ENCODE measurements at regions not wholly inside any gene's neighbourhood (a gene's known extent, or its start where the extent isn't known, plus 50 kb on each side); places are given as distances from the start of the nearest gene placed in this dataset.

DNA sequence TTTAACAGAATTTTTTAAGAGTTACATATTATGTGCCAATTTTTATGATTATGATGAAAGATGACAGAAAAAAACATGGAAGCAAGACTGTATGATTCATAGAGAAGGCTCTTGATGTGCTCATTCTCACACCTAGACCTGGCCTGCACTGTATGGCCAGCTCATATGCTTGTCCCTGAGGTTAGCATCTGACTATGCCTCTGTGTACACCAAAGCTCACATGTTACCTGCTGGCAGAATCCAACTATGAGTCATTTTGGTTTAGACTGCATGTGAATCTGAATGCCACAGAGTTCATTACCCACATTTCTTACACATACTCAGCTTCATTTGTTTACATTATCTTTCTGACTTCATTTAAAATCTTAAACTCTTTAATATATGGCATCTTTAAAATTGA is 139.0 kb downstream of the DSC3 start:
- H3K36me3 ChIP-seq = no peaks in the 10 kb centered on the region
- no peak overlapping the region for H3K27ac ChIP-seq (replicated peaks)
- no peaks in the 10 kb centered on the region for H3K4me1 ChIP-seq
- intact Hi-C loops (cut with micrococcal nuclease) = no loop called here
- H3K9me3 ChIP-seq (replicated peaks) = no peaks in the 10 kb centered on the region
- DNase-seq = no peak
- TF ChIP-seq, protein P1, sequence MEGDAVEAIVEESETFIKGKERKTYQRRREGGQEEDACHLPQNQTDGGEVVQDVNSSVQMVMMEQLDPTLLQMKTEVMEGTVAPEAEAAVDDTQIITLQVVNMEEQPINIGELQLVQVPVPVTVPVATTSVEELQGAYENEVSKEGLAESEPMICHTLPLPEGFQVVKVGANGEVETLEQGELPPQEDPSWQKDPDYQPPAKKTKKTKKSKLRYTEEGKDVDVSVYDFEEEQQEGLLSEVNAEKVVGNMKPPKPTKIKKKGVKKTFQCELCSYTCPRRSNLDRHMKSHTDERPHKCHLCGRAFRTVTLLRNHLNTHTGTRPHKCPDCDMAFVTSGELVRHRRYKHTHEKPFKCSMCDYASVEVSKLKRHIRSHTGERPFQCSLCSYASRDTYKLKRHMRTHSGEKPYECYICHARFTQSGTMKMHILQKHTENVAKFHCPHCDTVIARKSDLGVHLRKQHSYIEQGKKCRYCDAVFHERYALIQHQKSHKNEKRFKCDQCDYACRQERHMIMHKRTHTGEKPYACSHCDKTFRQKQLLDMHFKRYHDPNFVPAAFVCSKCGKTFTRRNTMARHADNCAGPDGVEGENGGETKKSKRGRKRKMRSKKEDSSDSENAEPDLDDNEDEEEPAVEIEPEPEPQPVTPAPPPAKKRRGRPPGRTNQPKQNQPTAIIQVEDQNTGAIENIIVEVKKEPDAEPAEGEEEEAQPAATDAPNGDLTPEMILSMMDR (IDR thresholded peaks at IDR 0.05; ENCODE audit: borderline replicate concordance) = no peak
- no peak overlapping the region for H3K4me3 ChIP-seq
- H3K27me3 ChIP-seq (ENCODE audit: low read depth) = no peaks in the 10 kb centered on the region

DNA sequence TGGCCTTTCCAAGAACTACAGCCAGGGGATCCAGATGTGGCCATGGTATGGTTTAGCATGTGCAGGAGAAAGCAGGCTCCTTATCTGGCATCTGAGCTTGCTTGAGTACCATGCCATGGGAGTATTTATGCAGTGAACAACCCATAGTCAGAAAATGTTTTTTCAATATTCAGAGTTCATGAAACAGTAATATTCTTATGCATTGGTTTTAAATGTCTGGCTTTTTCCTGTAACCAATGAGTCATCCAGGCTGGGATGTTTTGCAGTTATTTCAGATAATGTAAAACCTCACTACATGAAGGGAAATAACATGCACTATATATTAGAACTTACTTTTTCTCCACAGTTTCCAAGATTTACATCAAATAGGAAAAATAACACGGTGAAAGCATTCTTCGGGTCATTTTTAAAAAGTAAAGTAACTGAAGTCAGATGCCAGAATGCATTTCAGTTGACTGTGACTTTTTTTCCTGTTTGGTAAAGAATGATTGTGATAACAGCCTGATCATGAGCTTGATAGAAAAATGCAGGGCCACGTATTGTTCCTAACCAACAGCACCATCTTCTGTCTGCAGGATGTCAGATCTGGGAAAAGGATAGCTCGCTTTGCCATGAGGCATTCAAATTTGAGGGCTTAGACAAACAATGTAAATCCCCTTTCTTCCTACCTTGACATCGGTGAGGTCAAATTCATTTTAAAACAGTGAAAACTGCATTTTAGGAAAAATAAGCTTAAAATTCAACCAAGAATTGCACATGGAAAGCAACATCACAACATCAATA is 152.8 kb downstream of the DSC3 start:
- H3K27me3 ChIP-seq (ENCODE audit: low read depth) = no peaks in the 10 kb centered on the region
- no peaks in the 10 kb centered on the region for H3K36me3 ChIP-seq
- H3K4me1 ChIP-seq = no peaks in the 10 kb centered on the region
- intact Hi-C loops (cut with micrococcal nuclease) = no loop called here
- DNase-seq = no peak
- no peak overlapping the region for H3K4me3 ChIP-seq
- TF ChIP-seq, protein P1 (IDR thresholded peaks at IDR 0.05; ENCODE audit: borderline replicate concordance) = peak; percentile 58
- H3K27ac ChIP-seq (replicated peaks) = no peak overlapping the region
- no peaks in the 10 kb centered on the region for H3K9me3 ChIP-seq (replicated peaks)

DNA sequence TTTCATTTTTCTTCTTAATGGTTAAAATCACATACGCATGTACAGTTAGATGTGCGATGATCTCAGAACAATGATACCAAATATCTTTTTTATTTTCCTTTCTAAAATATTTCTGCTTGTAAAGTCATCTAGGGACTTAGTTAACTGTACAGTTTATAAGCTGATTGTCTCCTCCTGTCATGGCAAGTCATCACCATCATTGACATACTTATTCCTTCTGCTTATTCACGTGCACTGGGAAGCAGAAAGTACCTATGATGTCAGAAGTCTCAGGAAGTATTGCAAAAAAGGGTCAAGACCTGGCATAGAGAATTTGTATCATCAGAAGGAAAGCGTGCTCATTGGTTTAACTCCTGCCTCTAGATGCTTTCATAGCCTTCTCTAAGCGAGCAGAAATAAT is 154.2 kb downstream of the DSC3 start:
- DNase-seq = no peak
- Histone ChIP-seq H3K4me3 (no peak overlapping the region), H3K36me3 (no peaks in the 10 kb centered on the region), H3K27ac (replicated peaks) (no peak overlapping the region), H3K4me1 (no peaks in the 10 kb centered on the region), H3K9me3 (replicated peaks) (no peaks in the 10 kb centered on the region), H3K27me3 (ENCODE audit: low read depth) (no peaks in the 10 kb centered on the region)
- TF ChIP-seq, protein P1 (IDR thresholded peaks at IDR 0.05; ENCODE audit: borderline replicate concordance) = no peak
- intact Hi-C loops (cut with micrococcal nuclease) = no loop called here

- Histone ChIP-seq H3K27me3 (ENCODE audit: low read depth) (no peaks in the 10 kb centered on the region), H3K27ac (replicated peaks) (no peak overlapping the region), H3K4me1 (no peaks in the 10 kb centered on the region), H3K4me3 (no peak overlapping the region), H3K36me3 (no peaks in the 10 kb centered on the region), H3K9me3 (replicated peaks) (no peaks in the 10 kb centered on the region)
- no peak for DNase-seq
- intact Hi-C loops (cut with micrococcal nuclease) = no loop called here
- TF ChIP-seq, protein P1 (IDR thresholded peaks at IDR 0.05; ENCODE audit: borderline replicate concordance) = no peak
Observed at GRCh38 chr18:30886998-30887397, 155.5 kb downstream of the DSC3 start.

GRCh38 chr18:30870466-30870865 is 172.1 kb downstream of the DSC3 start:
- Histone ChIP-seq H3K9me3 (replicated peaks) (peaks cover 3% of the 10 kb centered on the region), H3K4me3 (no peak overlapping the region), H3K27ac (replicated peaks) (peak overlapping the region; percentile 24), H3K27me3 (ENCODE audit: low read depth) (no peaks in the 10 kb centered on the region), H3K36me3 (no peaks in the 10 kb centered on the region), H3K4me1 (no peaks in the 10 kb centered on the region)
- intact Hi-C loops (cut with micrococcal nuclease) = no loop called here
- TF ChIP-seq, protein P1 (IDR thresholded peaks at IDR 0.05; ENCODE audit: borderline replicate concordance) = no peak
- no peak for DNase-seq
